Thoracic aorta (tissue), 2 donors: ENCODE measurements at regions not wholly inside any gene's neighbourhood (a gene's known extent, or its start where the extent isn't known, plus 50 kb on each side); places are given as distances from the start of the nearest gene placed in this dataset.

Source experiments
- ATAC-seq: fragments of 150-250 bp; one replicate; pipeline ENCODE4 v1.8.0; 2017; ENCODE audit warnings: low read depth; ENCODE audit not compliant: insufficient number of reproducible peaks, low FRiP score
- DNase-seq: peaks from one replicate; pipeline ENCODE4 v3.0.0-alpha.2; 2020; ENCODE audit warnings: low spot score
- H3K27ac ChIP-seq, 2 donors: fragments of 200-600 bp; sonication (generic); 1 replicate in 1 of 2; 2 replicates in 1 of 2; pipeline ENCODE4 v1.5.1; 2016; ENCODE audit warnings: mild to moderate bottlenecking in 2 of 2, moderate library complexity in 2 of 2
- H3K27me3 ChIP-seq: fragments of 200-600 bp; sonication (generic); replicated peaks from 2 replicates; pipeline ENCODE4 v1.6.0; 2016; ENCODE audit warnings: mild to moderate bottlenecking; ENCODE audit not compliant: insufficient read depth
- H3K36me3 ChIP-seq: fragments of 200-600 bp; sonication (generic); one replicate; pipeline ENCODE4 v1.5.1; 2016
- H3K4me1 ChIP-seq, 2 donors: fragments of 200-600 bp; sonication (generic); 1 replicate in 1 of 2; 2 replicates in 1 of 2; pipeline versions ENCODE4 v1.5.1 to v1.6.0; 2016; ENCODE audit warnings: low read depth in 2 of 2, mild to moderate bottlenecking in 1 of 2; ENCODE audit not compliant: control insufficient read depth in 1 of 2
- H3K4me3 ChIP-seq: fragments of 200-600 bp; sonication (generic); 2 replicates; pipeline ENCODE4 v1.5.1; 2016; ENCODE audit warnings: mild to moderate bottlenecking
- H3K9me3 ChIP-seq: fragments of 200-600 bp; sonication (generic); 2 replicates; pipeline ENCODE4 v1.5.1; 2016
- CTCF ChIP-seq: fragments of 200-600 bp; sonication (generic); IDR thresholded peaks from one replicate; pipeline ENCODE4 v1.5.1; 2019; ENCODE audit warnings: antibody characterized with exemption

GRCh38 chr4:4794421-4794820 is 65.0 kb upstream of the MSX1 start:
- Histone ChIP-seq H3K36me3 (no peaks in the 10 kb centered on the region), H3K27ac (no peak overlapping the region), H3K9me3 (no peaks in the 10 kb centered on the region), H3K4me1 (peaks cover 0 to 12% of the 10 kb centered on the region in 2 donors), H3K27me3 (no peaks in the 10 kb centered on the region), H3K4me3 (no peak overlapping the region)
- DNase-seq = no peak
- TF ChIP-seq CTCF = no peak
- no peak for ATAC-seq

GRCh38 chr4:4792466-4792865 is 67.0 kb upstream of the MSX1 start:
- no peaks in the 10 kb centered on the region for H3K36me3 ChIP-seq
- H3K9me3 ChIP-seq = no peaks in the 10 kb centered on the region
- ATAC-seq (no peak), DNase-seq (no peak)
- H3K4me3 ChIP-seq = no peak overlapping the region
- peaks cover 0 to 12% of the 10 kb centered on the region in 2 donors for H3K4me1 ChIP-seq
- no peak overlapping the region for H3K27ac ChIP-seq
- TF ChIP-seq CTCF = no peak
- H3K27me3 ChIP-seq = no peaks in the 10 kb centered on the region

- no peak for TF ChIP-seq CTCF
- DNase-seq = no peak
- H3K27ac ChIP-seq = no peak overlapping the region
Observed at GRCh38 chr4:4791299-4792111, 68.0 kb upstream of the MSX1 start.

GRCh38 chr4:4789462-4789861 is 70.0 kb upstream of the MSX1 start:
- DNase-seq (no peak), ATAC-seq (no peak)
- H3K27ac ChIP-seq = no peak overlapping the region
- H3K4me1 ChIP-seq = peaks cover 0 to 12% of the 10 kb centered on the region in 2 donors
- H3K27me3 ChIP-seq = no peaks in the 10 kb centered on the region
- no peak overlapping the region for H3K4me3 ChIP-seq
- H3K9me3 ChIP-seq = no peaks in the 10 kb centered on the region
- H3K36me3 ChIP-seq = no peaks in the 10 kb centered on the region
- no peak for TF ChIP-seq CTCF

More at GRCh38 chr4:4791299-4792111, 68.0 kb upstream of the MSX1 start:
- Histone ChIP-seq H3K36me3 (no peaks in the 10 kb centered on the region), H3K4me3 (no peak overlapping the region), H3K27me3 (no peaks in the 10 kb centered on the region), H3K4me1 (peaks cover 0 to 12% of the 10 kb centered on the region in 2 donors), H3K9me3 (no peaks in the 10 kb centered on the region)
- ATAC-seq = no peak

- Histone ChIP-seq H3K27me3 (no peaks in the 10 kb centered on the region), H3K4me1 (peaks cover 0 to 12% of the 10 kb centered on the region in 2 donors), H3K27ac (no peak overlapping the region), H3K4me3 (no peak overlapping the region), H3K9me3 (no peaks in the 10 kb centered on the region), H3K36me3 (no peaks in the 10 kb centered on the region)
- no peak for DNase-seq
- no peak for TF ChIP-seq CTCF
- ATAC-seq = no peak
Observed at GRCh38 chr4:4788573-4788972, 70.9 kb upstream of the MSX1 start.
